ENCODE measurements at regions not wholly inside any gene's neighbourhood (a gene's known extent, or its start where the extent isn't known, plus 50 kb on each side); places are given as distances from the start of the nearest gene placed in this dataset.
"Not testable (repeated sequence)": the region's sequence is repeated elsewhere in the genome, so short reads cannot be mapped to it uniquely, and the experiment has no call there.

GRCh38 chr12:88878295-88878694, 298.0 kb upstream of the KITLG start:
- no peak overlapping the region for H3K4me3 Mint-ChIP-seq
- no peaks in the 10 kb centered on the region for H3K4me1 Mint-ChIP-seq
- H3K36me3 Mint-ChIP-seq, result no peaks in the 10 kb centered on the region
- H3K27ac Mint-ChIP-seq, result no peak overlapping the region
- no peaks in the 10 kb centered on the region for H3K27me3 Mint-ChIP-seq
- H3K9me3 Mint-ChIP-seq, result no peaks in the 10 kb centered on the region

GRCh38 chr12:88876857-88877256, 296.6 kb upstream of the KITLG start:
- Mint-ChIP-seq H3K27me3 (no peaks in the 10 kb centered on the region), H3K27ac (no peak overlapping the region), H3K4me3 (no peak overlapping the region), H3K4me1 (no peaks in the 10 kb centered on the region), H3K36me3 (no peaks in the 10 kb centered on the region), H3K9me3 (no peaks in the 10 kb centered on the region)

- H3K27me3 Mint-ChIP-seq, result peaks cover 1% of the 10 kb centered on the region
- no peaks in the 10 kb centered on the region for H3K4me1 Mint-ChIP-seq
- no peaks in the 10 kb centered on the region for H3K9me3 Mint-ChIP-seq
- H3K36me3 Mint-ChIP-seq, result no peaks in the 10 kb centered on the region
- H3K27ac Mint-ChIP-seq, result no peak overlapping the region
- no peak overlapping the region for H3K4me3 Mint-ChIP-seq
These were observed 289.9 kb upstream of the KITLG start for GRCh38 chr12:88870000-88870737.

- Mint-ChIP-seq H3K36me3 (no peaks in the 10 kb centered on the region), H3K27ac (no peak overlapping the region), H3K4me1 (no peaks in the 10 kb centered on the region), H3K9me3 (no peaks in the 10 kb centered on the region), H3K27me3 (peaks cover 1% of the 10 kb centered on the region), H3K4me3 (no peak overlapping the region)
These were observed 287.8 kb upstream of the KITLG start for GRCh38 chr12:88868050-88868449.

GRCh38 chr12:88867510-88867909, 287.2 kb upstream of the KITLG start:
- peaks cover 1% of the 10 kb centered on the region for H3K27me3 Mint-ChIP-seq
- H3K27ac Mint-ChIP-seq, result no peak overlapping the region
- no peaks in the 10 kb centered on the region for H3K36me3 Mint-ChIP-seq
- H3K4me3 Mint-ChIP-seq, result no peak overlapping the region
- H3K9me3 Mint-ChIP-seq, result no peaks in the 10 kb centered on the region
- H3K4me1 Mint-ChIP-seq, result no peaks in the 10 kb centered on the region

- H3K27ac Mint-ChIP-seq, result no peak overlapping the region
- H3K36me3 Mint-ChIP-seq, result no peaks in the 10 kb centered on the region
These were observed 286.6 kb upstream of the KITLG start for GRCh38 chr12:88866881-88867280.

GRCh38 chr12:88865537-88865936, 285.3 kb upstream of the KITLG start:
- H3K4me3 Mint-ChIP-seq, result no peak overlapping the region
- no peaks in the 10 kb centered on the region for H3K4me1 Mint-ChIP-seq
- no peak overlapping the region for H3K27ac Mint-ChIP-seq
- H3K9me3 Mint-ChIP-seq, result no peaks in the 10 kb centered on the region
- no peaks in the 10 kb centered on the region for H3K36me3 Mint-ChIP-seq
- peaks cover 1% of the 10 kb centered on the region for H3K27me3 Mint-ChIP-seq

More at GRCh38 chr12:88866881-88867280, 286.6 kb upstream of the KITLG start:
- Mint-ChIP-seq H3K9me3 (no peaks in the 10 kb centered on the region), H3K4me1 (no peaks in the 10 kb centered on the region), H3K27me3 (peaks cover 1% of the 10 kb centered on the region), H3K4me3 (no peak overlapping the region)

GRCh38 chr12:88860851-88861250, 280.6 kb upstream of the KITLG start:
- Mint-ChIP-seq H3K4me1 (no peaks in the 10 kb centered on the region), H3K9me3 (peaks cover under 1% of the 10 kb centered on the region), H3K36me3 (no peaks in the 10 kb centered on the region), H3K4me3 (no peak overlapping the region), H3K27ac (no peak overlapping the region), H3K27me3 (no peaks in the 10 kb centered on the region)

GRCh38 chr12:88856201-88856600, 275.9 kb upstream of the KITLG start:
- Mint-ChIP-seq H3K4me1 (no peaks in the 10 kb centered on the region), H3K27me3 (no peaks in the 10 kb centered on the region), H3K4me3 (no peak overlapping the region), H3K9me3 (peaks cover 5% of the 10 kb centered on the region), H3K36me3 (no peaks in the 10 kb centered on the region), H3K27ac (no peak overlapping the region)

GRCh38 chr12:88855301-88855700, 275.0 kb upstream of the KITLG start:
- Mint-ChIP-seq H3K27me3 (no peaks in the 10 kb centered on the region), H3K27ac (no peak overlapping the region), H3K9me3 (peaks cover 5% of the 10 kb centered on the region), H3K4me1 (no peaks in the 10 kb centered on the region), H3K36me3 (no peaks in the 10 kb centered on the region), H3K4me3 (no peak overlapping the region)

- H3K4me3 Mint-ChIP-seq, result no peak overlapping the region
- no peaks in the 10 kb centered on the region for H3K4me1 Mint-ChIP-seq
- no peaks in the 10 kb centered on the region for H3K36me3 Mint-ChIP-seq
- H3K27ac Mint-ChIP-seq, result no peak overlapping the region
- no peaks in the 10 kb centered on the region for H3K27me3 Mint-ChIP-seq
- H3K9me3 Mint-ChIP-seq, result peaks cover 5% of the 10 kb centered on the region
These were observed 274.0 kb upstream of the KITLG start for GRCh38 chr12:88854260-88854659.

- not testable (repeated sequence) for H3K4me3 Mint-ChIP-seq, H3K36me3 Mint-ChIP-seq, H3K27me3 Mint-ChIP-seq, H3K27ac Mint-ChIP-seq, H3K9me3 Mint-ChIP-seq, H3K4me1 Mint-ChIP-seq
These were observed 267.0 kb upstream of the KITLG start for GRCh38 chr12:88847246-88847645.

GRCh38 chr12:88844426-88844825, 264.2 kb upstream of the KITLG start:
- Mint-ChIP-seq H3K27ac (no peak overlapping the region), H3K4me1 (no peaks in the 10 kb centered on the region), H3K27me3 (no peaks in the 10 kb centered on the region), H3K36me3 (no peaks in the 10 kb centered on the region), H3K4me3 (no peak overlapping the region), H3K9me3 (peaks cover 11% of the 10 kb centered on the region)

- peaks cover 20% of the 10 kb centered on the region for H3K9me3 Mint-ChIP-seq
- no peaks in the 10 kb centered on the region for H3K36me3 Mint-ChIP-seq
- no peak overlapping the region for H3K4me3 Mint-ChIP-seq
- H3K27me3 Mint-ChIP-seq, result no peaks in the 10 kb centered on the region
- no peaks in the 10 kb centered on the region for H3K4me1 Mint-ChIP-seq
- no peak overlapping the region for H3K27ac Mint-ChIP-seq
These were observed 262.0 kb upstream of the KITLG start for GRCh38 chr12:88842314-88842713.

- no peaks in the 10 kb centered on the region for H3K36me3 Mint-ChIP-seq
- H3K9me3 Mint-ChIP-seq, result peaks cover 20% of the 10 kb centered on the region
- H3K27ac Mint-ChIP-seq, result no peak overlapping the region
- H3K4me1 Mint-ChIP-seq, result no peaks in the 10 kb centered on the region
- H3K4me3 Mint-ChIP-seq, result no peak overlapping the region
- no peaks in the 10 kb centered on the region for H3K27me3 Mint-ChIP-seq
These were observed 259.2 kb upstream of the KITLG start for GRCh38 chr12:88839486-88839885.

- no peak overlapping the region for H3K27ac Mint-ChIP-seq
- no peaks in the 10 kb centered on the region for H3K36me3 Mint-ChIP-seq
- no peak overlapping the region for H3K4me3 Mint-ChIP-seq
- peaks cover 11% of the 10 kb centered on the region for H3K9me3 Mint-ChIP-seq
- H3K4me1 Mint-ChIP-seq, result no peaks in the 10 kb centered on the region
- H3K27me3 Mint-ChIP-seq, result no peaks in the 10 kb centered on the region
These were observed 255.9 kb upstream of the KITLG start for GRCh38 chr12:88836156-88836555.

- Mint-ChIP-seq H3K27ac (no peak overlapping the region), H3K4me3 (no peak overlapping the region), H3K9me3 (peaks cover 7% of the 10 kb centered on the region), H3K36me3 (no peaks in the 10 kb centered on the region), H3K27me3 (no peaks in the 10 kb centered on the region), H3K4me1 (no peaks in the 10 kb centered on the region)
These were observed 254.0 kb upstream of the KITLG start for GRCh38 chr12:88834226-88834625.
